Activated naive CD8-positive, alpha-beta T cell treated with anti-CD3 and anti-CD28 coated beads, Interleukin-2, amount 50 U/mL, for 24 hours (primary cell): ENCODE measurements at regions not wholly inside any gene's neighbourhood (a gene's known extent, or its start where the extent isn't known, plus 50 kb on each side); places are given as distances from the start of the nearest gene placed in this dataset.

ENCODE experiments used
- ATAC-seq: fragments of 150-1000 bp; cut with Tn5 transposase; one replicate; pipeline ENCODE4 v1.10.0; 2021
- DNase-seq: peaks from one replicate; pipeline ENCODE4 v3.0.0; 2021
- H3K27ac Mint-ChIP-seq: one replicate; pipeline ENCODE4 v1.8.0; 2021; ENCODE audit warnings: mild to moderate bottlenecking, mixed read lengths
- H3K27me3 Mint-ChIP-seq: one replicate; pipeline ENCODE4 v1.8.0; 2021; ENCODE audit warnings: mixed read lengths
- H3K36me3 Mint-ChIP-seq: one replicate; pipeline ENCODE4 v1.8.0; 2021; ENCODE audit warnings: low read depth, mixed read lengths
- H3K4me1 Mint-ChIP-seq: one replicate; pipeline ENCODE4 v1.8.0; 2021; ENCODE audit warnings: mixed read lengths
- H3K4me3 Mint-ChIP-seq: one replicate; pipeline ENCODE4 v1.8.0; 2021; ENCODE audit warnings: mild to moderate bottlenecking, moderate library complexity, mixed read lengths
- H3K9me3 Mint-ChIP-seq: one replicate; pipeline ENCODE4 v1.8.0; 2021; ENCODE audit warnings: mixed read lengths

DNA sequence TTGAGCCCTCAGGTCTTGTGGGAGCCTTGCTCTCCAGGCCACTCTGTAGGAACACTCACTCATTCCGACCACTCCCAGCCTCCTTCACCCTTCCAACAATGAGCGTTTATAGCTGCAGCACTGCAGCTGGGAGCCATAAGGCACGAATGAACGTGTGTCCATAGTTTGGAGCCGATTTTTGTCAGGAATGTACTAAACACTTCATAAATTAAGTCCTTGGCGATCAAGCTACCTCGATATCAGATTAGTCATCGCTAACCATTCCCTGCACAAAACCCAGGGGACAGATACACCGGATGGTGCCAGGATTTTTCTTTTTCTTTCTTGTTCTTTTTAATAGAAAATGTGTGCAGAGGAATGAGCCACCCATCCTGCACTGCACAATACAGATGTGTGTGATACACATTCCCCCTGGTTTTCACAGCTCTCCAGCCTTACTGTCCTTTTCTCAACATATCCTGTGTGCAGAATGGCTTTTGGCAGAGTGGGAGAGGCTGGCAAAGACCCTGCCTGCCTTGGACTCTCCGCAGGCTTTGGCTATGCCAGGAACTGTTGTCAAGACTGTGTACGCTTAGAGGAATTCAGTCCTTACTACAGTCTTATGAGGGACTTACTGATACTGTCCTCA is 68.4 kb upstream of the ELAC2 start:
- Mint-ChIP-seq H3K9me3 (peaks cover 8% of the 10 kb centered on the region), H3K36me3 (no peaks in the 10 kb centered on the region), H3K4me3 (no peak overlapping the region), H3K4me1 (peaks cover 3% of the 10 kb centered on the region), H3K27me3 (no peaks in the 10 kb centered on the region), H3K27ac (no peak overlapping the region)
- ATAC-seq (no peak), DNase-seq (no peak)

DNA sequence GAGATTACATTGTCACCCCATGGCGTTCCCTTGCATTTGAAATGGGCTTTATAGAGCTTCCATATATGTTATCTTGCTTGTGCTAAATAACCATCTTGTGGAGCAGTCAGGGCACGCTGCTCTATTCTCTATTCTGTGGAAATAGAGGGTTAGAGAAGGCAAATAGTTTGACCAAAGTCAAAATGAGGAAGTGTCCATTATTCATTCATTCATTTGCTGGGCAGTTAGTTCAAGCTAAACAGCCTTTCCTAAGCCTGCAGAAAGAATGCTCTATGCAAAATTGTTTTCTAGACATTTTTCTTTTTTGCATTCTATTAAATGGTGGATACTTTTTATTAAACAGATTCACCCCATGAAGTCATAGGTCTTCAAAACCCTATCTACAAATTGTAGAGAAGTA is 67.8 kb upstream of the ELAC2 start:
- Mint-ChIP-seq H3K27me3 (no peaks in the 10 kb centered on the region), H3K4me3 (no peak overlapping the region), H3K9me3 (peaks cover 8% of the 10 kb centered on the region), H3K4me1 (peaks cover 3% of the 10 kb centered on the region), H3K27ac (no peak overlapping the region), H3K36me3 (no peaks in the 10 kb centered on the region)
- DNase-seq (no peak), ATAC-seq (no peak)

- Mint-ChIP-seq H3K27me3 (no peaks in the 10 kb centered on the region), H3K36me3 (no peaks in the 10 kb centered on the region), H3K4me3 (no peak overlapping the region), H3K9me3 (peaks cover 8% of the 10 kb centered on the region), H3K4me1 (peaks cover 3% of the 10 kb centered on the region), H3K27ac (no peak overlapping the region)
- DNase-seq (no peak), ATAC-seq (no peak)
Measured at GRCh38 chr17:13084420-13084819, 66.6 kb upstream of the ELAC2 start.

DNA sequence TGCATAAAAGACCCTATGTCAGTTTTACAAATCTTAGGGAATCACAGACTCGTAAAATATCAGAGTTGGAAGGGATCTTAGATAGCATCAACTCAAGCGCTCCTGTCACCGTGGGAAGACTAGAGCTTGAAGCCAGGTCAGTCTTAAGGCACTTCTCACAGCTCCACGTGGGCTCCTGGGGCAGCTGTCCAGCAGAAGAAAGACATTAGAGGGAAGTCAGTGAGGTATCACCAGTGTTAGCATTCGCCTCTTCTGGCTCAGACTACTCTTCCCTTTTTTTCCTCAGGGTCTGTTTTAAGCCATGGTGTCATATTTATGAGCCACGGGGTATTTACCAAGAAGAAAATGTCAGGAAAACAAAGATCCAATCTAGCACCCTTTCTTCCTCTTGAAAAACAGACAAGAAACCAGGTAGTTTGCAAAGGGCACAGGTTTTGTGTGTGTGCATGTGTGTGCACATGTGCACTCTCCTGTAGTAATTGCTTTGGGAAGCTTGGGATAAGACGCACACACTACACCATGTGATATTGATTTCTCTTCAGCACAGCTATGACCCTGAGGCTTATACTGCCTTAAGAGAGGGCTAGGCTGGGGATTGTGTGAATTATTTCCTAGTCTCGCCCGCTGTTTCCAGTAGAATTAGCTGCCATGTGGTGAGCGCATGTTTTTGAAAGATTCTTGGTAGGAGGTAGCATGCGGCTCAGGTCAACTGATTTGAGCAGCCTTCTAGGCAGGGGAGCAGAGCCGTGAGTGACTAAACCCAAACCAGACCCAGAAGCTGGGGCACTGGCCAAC is 61.0 kb upstream of the ELAC2 start:
- ATAC-seq: no peak
- H3K36me3 Mint-ChIP-seq: no peaks in the 10 kb centered on the region

GRCh38 chr17:13076905-13077304 is 59.1 kb upstream of the ELAC2 start:
- Mint-ChIP-seq H3K4me1 (no peaks in the 10 kb centered on the region), H3K27ac (no peak overlapping the region), H3K27me3 (peaks cover 2% of the 10 kb centered on the region), H3K36me3 (no peaks in the 10 kb centered on the region), H3K4me3 (no peak overlapping the region), H3K9me3 (no peaks in the 10 kb centered on the region)
- ATAC-seq (no peak), DNase-seq (no peak)

More for the DNA sequence above, 61.0 kb upstream of the ELAC2 start:
- H3K4me3 Mint-ChIP-seq: no peak overlapping the region
- no peaks in the 10 kb centered on the region for H3K4me1 Mint-ChIP-seq
- H3K27ac Mint-ChIP-seq: no peak overlapping the region
- H3K27me3 Mint-ChIP-seq: no peaks in the 10 kb centered on the region
- DNase-seq: no peak
- H3K9me3 Mint-ChIP-seq: peaks cover 8% of the 10 kb centered on the region

DNA sequence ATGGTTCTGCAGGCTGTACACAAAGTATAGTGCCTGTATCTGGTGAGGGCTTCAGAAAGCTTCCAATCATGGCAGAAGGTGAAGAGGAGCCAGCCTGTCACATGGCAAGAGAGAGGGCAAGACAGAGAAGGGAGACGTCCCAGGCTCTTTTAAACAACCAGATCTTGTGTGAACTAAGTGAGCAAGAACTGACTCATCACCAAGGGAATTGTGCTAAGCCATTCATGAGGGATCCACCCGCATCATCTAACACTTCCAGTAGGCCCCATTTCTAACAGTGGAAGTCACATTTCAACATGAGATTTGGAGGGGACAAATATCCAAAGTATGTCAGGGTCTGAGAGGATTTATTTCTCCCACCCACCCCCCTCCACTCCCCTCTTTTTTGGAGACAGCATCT is 56.2 kb upstream of the ELAC2 start:
- no peak for ATAC-seq
- Mint-ChIP-seq H3K27me3 (peaks cover 6% of the 10 kb centered on the region), H3K9me3 (no peaks in the 10 kb centered on the region), H3K4me1 (no peaks in the 10 kb centered on the region), H3K4me3 (no peak overlapping the region), H3K27ac (no peak overlapping the region), H3K36me3 (no peaks in the 10 kb centered on the region)
- no peak for DNase-seq

DNA sequence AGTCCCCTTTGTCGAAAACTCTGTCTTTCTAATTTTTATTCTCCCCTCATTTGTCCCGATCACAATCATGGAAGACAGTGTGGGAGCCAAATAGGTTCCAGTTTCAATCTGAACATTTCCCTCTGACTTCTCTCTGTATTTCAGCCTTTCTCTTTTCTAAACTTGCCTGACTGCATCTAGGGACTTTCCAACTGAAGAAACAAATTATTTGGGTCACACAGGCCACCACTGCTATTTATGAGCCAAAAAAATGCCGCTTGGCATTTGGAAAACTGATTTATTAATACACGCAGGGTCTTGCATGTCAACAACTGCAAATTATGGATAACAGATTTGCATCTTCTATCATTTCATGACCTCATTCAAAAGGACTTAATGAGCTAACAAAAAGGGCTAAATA is 55.2 kb upstream of the ELAC2 start:
- Mint-ChIP-seq H3K9me3 (no peaks in the 10 kb centered on the region), H3K4me3 (no peak overlapping the region), H3K27me3 (peaks cover 6% of the 10 kb centered on the region), H3K36me3 (no peaks in the 10 kb centered on the region), H3K4me1 (no peaks in the 10 kb centered on the region), H3K27ac (no peak overlapping the region)
- ATAC-seq: no peak
- DNase-seq: no peak

- Mint-ChIP-seq H3K4me1 (no peaks in the 10 kb centered on the region), H3K36me3 (no peaks in the 10 kb centered on the region), H3K27me3 (peaks cover 6% of the 10 kb centered on the region), H3K4me3 (no peak overlapping the region), H3K27ac (no peak overlapping the region), H3K9me3 (no peaks in the 10 kb centered on the region)
- ATAC-seq (no peak), DNase-seq (no peak)
Measured at GRCh38 chr17:13070732-13071131, 52.9 kb upstream of the ELAC2 start.

GRCh38 chr17:13067629-13068303 is 49.9 kb upstream of the ELAC2 start:
- ATAC-seq: no peak
- DNase-seq: no peak
- no peaks in the 10 kb centered on the region for H3K4me1 Mint-ChIP-seq

More at GRCh38 chr17:13067629-13068303, 49.9 kb upstream of the ELAC2 start:
- H3K4me3 Mint-ChIP-seq: no peak overlapping the region
- no peaks in the 10 kb centered on the region for H3K36me3 Mint-ChIP-seq
- H3K9me3 Mint-ChIP-seq: no peaks in the 10 kb centered on the region
- H3K27ac Mint-ChIP-seq: no peak overlapping the region
- H3K27me3 Mint-ChIP-seq: peaks cover 4% of the 10 kb centered on the region
